Keratinocyte (primary cell): ENCODE measurements at regions not wholly inside any gene's neighbourhood (a gene's known extent, or its start where the extent isn't known, plus 50 kb on each side); places are given as distances from the start of the nearest gene placed in this dataset.

ENCODE experiments used
- DNase-seq: peaks from one replicate; pipeline ENCODE4 v3.0.0-alpha.2; 2011; ENCODE audit warnings: low read depth, missing footprints, low spot score
- FAIRE-seq: peaks from 2 replicates; lab custom pipeline; 2011; peaks lifted over from hg19 to GRCh38; lab: Jason Lieb, UNC
- H2AFZ ChIP-seq: 2 replicates; pipeline ENCODE4 v1.6.0; 2012; ENCODE audit warnings: low read length, control low read depth, inconsistent platforms; ENCODE audit not compliant: control insufficient read depth
- H3K27ac ChIP-seq: 2 replicates; pipeline ENCODE4 v1.5.1; 2011; ENCODE audit warnings: low read length; ENCODE audit not compliant: control insufficient read depth, insufficient read depth
- H3K27me3 ChIP-seq: 3 replicates; pipeline ENCODE4 v1.6.0; 2011; ENCODE audit warnings: low read length; ENCODE audit not compliant: control insufficient read depth, insufficient read depth; ENCODE audit errors: extremely low read depth
- H3K36me3 ChIP-seq, 2 experiments: 2 replicates in 1 of 2; 3 replicates in 1 of 2; pipeline ENCODE4 v1.5.1; 2011; ENCODE audit warnings: low read length in 2 of 2, mild to moderate bottlenecking in 1 of 2; ENCODE audit not compliant: control insufficient read depth in 2 of 2, insufficient read depth in 2 of 2; ENCODE audit errors: extremely low read depth in 1 of 2
- H3K4me1 ChIP-seq: 3 replicates; pipeline ENCODE4 v1.5.1; 2011; ENCODE audit warnings: low read length; ENCODE audit not compliant: control insufficient read depth, insufficient read depth; ENCODE audit errors: extremely low read depth
- H3K4me2 ChIP-seq: 3 replicates; pipeline ENCODE4 v1.6.0; 2011; ENCODE audit warnings: low read depth, low read length; ENCODE audit not compliant: control insufficient read depth, insufficient read depth; ENCODE audit errors: extremely low read depth
- H3K4me3 ChIP-seq, 3 experiments: fragments of 200-600 bp in 1 of 3; sonication (generic) in 1 of 3; 2 replicates in 2 of 3; 3 replicates in 1 of 3; pipeline ENCODE4 v1.5.1; 2011 to 2016; ENCODE audit warnings: low read length in 3 of 3, mild to moderate bottlenecking in 3 of 3, control low read depth in 2 of 3, inconsistent platforms in 1 of 3, low read depth in 1 of 3, mixed read lengths in 1 of 3, mixed run types in 1 of 3, moderate library complexity in 1 of 3; ENCODE audit not compliant: control insufficient read depth in 2 of 3, insufficient read depth in 2 of 3; ENCODE audit errors: extremely low read depth in 1 of 3
- H3K79me2 ChIP-seq: 2 replicates; pipeline ENCODE4 v1.6.0; 2012; ENCODE audit warnings: low read length; ENCODE audit not compliant: control insufficient read depth, insufficient read depth
- H3K9ac ChIP-seq: 3 replicates; pipeline ENCODE4 v1.6.0; 2011; ENCODE audit warnings: low read length; ENCODE audit not compliant: control insufficient read depth, insufficient read depth; ENCODE audit errors: extremely low read depth
- H3K9me1 ChIP-seq: 3 replicates; pipeline ENCODE4 v1.6.0; 2011; ENCODE audit warnings: low read length; ENCODE audit not compliant: control insufficient read depth, insufficient read depth; ENCODE audit errors: extremely low read depth
- H3K9me3 ChIP-seq: 2 replicates; pipeline ENCODE4 v1.5.1; 2012; ENCODE audit warnings: low read depth, low read length; ENCODE audit not compliant: control insufficient read depth
- H4K20me1 ChIP-seq: 3 replicates; pipeline ENCODE4 v1.6.0; 2011; ENCODE audit warnings: low read length; ENCODE audit not compliant: control insufficient read depth, insufficient read depth; ENCODE audit errors: extremely low read depth
- EZH2 ChIP-seq: IDR thresholded peaks from one replicate; pipeline ENCODE4 v1.6.1; 2012; ENCODE audit warnings: inconsistent platforms, mild to moderate bottlenecking, low read length, moderate library complexity
- dilution Hi-C: fragments of 300-500 bp; cut with MboI; formaldehyde crosslinking; loops from one replicate; pipeline ENCODE4 v1.7.0; 2020; ENCODE audit warnings: low sequenced_read_pairs; ENCODE audit not compliant: extremely low pct_ligation_motif_present
- TF ChIP-seq, protein P1 (sequence below), 3 experiments: IDR thresholded peaks in 1 of 3; conservative IDR thresholded peaks in 1 of 3; optimal IDR thresholded peaks in 1 of 3; 2 replicates in 2 of 3; 3 replicates in 1 of 3; pipeline versions ENCODE3 to v1.5.1; 2011; ENCODE audit warnings: low read length in 3 of 3, mild to moderate bottlenecking in 3 of 3, moderate library complexity in 2 of 3, control low read depth in 1 of 3, inconsistent platforms in 1 of 3; ENCODE audit not compliant: insufficient read depth in 2 of 3; ENCODE audit errors: extremely low read depth in 1 of 3

DNA sequence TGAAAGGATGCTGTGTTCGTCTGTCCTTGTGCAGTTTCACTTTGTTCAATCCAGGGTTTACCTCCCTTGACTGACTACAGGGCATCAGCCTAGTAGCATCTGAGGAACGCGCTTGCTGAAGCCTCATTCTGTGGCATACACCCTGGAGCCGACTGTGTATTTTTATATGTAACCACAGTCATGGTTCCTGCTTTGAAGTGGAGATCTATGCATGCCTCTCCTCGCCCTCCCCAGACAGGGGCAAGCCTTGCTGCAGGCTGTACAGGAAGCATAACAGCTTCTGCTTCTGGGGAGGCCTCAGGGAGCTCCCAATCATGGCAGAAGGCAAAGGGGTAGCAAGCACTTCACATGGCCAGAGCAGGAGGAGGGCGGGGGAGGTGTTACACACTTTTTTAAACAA, 262.1 kb downstream of the BCL11B start:
- H2AFZ ChIP-seq, result no peak overlapping the region
- no peaks in the 10 kb centered on the region for H3K9me3 ChIP-seq
- no peak for FAIRE-seq
- no peaks in the 10 kb centered on the region for H3K36me3 ChIP-seq
- H3K79me2 ChIP-seq, result no peaks in the 10 kb centered on the region
- DNase-seq, result no peak
- H3K4me1 ChIP-seq, result no peaks in the 10 kb centered on the region
- no peaks in the 10 kb centered on the region for H3K27me3 ChIP-seq
- dilution Hi-C loops, result no loop called here
- no peak overlapping the region for H3K9ac ChIP-seq
- H3K27ac ChIP-seq, result no peak overlapping the region
- H3K9me1 ChIP-seq, result no peaks in the 10 kb centered on the region
- H3K4me3 ChIP-seq, result no peak overlapping the region
- H4K20me1 ChIP-seq, result no peaks in the 10 kb centered on the region
- no peak overlapping the region for H3K4me2 ChIP-seq
- TF ChIP-seq, protein P1, sequence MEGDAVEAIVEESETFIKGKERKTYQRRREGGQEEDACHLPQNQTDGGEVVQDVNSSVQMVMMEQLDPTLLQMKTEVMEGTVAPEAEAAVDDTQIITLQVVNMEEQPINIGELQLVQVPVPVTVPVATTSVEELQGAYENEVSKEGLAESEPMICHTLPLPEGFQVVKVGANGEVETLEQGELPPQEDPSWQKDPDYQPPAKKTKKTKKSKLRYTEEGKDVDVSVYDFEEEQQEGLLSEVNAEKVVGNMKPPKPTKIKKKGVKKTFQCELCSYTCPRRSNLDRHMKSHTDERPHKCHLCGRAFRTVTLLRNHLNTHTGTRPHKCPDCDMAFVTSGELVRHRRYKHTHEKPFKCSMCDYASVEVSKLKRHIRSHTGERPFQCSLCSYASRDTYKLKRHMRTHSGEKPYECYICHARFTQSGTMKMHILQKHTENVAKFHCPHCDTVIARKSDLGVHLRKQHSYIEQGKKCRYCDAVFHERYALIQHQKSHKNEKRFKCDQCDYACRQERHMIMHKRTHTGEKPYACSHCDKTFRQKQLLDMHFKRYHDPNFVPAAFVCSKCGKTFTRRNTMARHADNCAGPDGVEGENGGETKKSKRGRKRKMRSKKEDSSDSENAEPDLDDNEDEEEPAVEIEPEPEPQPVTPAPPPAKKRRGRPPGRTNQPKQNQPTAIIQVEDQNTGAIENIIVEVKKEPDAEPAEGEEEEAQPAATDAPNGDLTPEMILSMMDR (optimal IDR thresholded peaks at IDR 0.05 in 1 of 3, IDR thresholded peaks at IDR 0.05 in 1 of 3, conservative IDR thresholded peaks at IDR 0.05 in 1 of 3; ENCODE audit: extremely low read depth in 1 of 3, insufficient read depth in 2 of 3, low read length in 3 of 3), result no peak
- TF ChIP-seq EZH2, result no peak

DNA sequence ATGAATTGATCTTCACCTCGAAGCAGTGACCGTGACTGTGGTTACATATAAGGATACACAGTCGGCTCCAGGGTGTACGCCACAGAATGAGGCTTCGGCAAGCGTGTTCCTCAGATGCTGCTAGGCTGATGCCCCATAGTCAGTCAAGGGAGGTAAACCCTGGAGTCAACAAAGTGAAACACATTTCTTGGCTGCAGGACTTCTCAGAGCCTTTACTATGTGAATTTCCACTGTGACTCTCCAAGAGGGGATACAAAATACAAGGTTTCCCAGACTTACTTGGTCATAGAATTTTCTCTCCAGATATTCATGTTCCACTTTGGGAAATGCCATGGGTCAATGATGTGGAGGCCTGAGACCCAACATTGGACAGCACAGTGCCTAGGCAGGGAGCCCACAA, 260.6 kb downstream of the BCL11B start:
- no peaks in the 10 kb centered on the region for H3K79me2 ChIP-seq
- H3K27me3 ChIP-seq, result no peaks in the 10 kb centered on the region
- dilution Hi-C loops, result no loop called here
- H3K27ac ChIP-seq, result no peak overlapping the region
- no peak overlapping the region for H3K9ac ChIP-seq
- H3K4me2 ChIP-seq, result no peak overlapping the region
- H2AFZ ChIP-seq, result no peak overlapping the region
- no peaks in the 10 kb centered on the region for H3K36me3 ChIP-seq
- H3K4me1 ChIP-seq, result no peaks in the 10 kb centered on the region
- no peak for FAIRE-seq
- H3K9me1 ChIP-seq, result no peaks in the 10 kb centered on the region
- no peaks in the 10 kb centered on the region for H4K20me1 ChIP-seq
- TF ChIP-seq, protein P1 (optimal IDR thresholded peaks at IDR 0.05 in 1 of 3, IDR thresholded peaks at IDR 0.05 in 1 of 3, conservative IDR thresholded peaks at IDR 0.05 in 1 of 3; ENCODE audit: extremely low read depth in 1 of 3, insufficient read depth in 2 of 3, low read length in 3 of 3), result no peak
- no peak for TF ChIP-seq EZH2
- H3K4me3 ChIP-seq, result no peak overlapping the region
- no peak for DNase-seq
- H3K9me3 ChIP-seq, result no peaks in the 10 kb centered on the region
